H1 (cell line): ENCODE measurements at regions not wholly inside any gene's neighbourhood (a gene's known extent, or its start where the extent isn't known, plus 50 kb on each side); places are given as distances from the start of the nearest gene placed in this dataset.

Experiments used
- CTCF ChIA-PET: fragments of 300-600 bp; sonication (Branson Sonifier 250); formaldehyde crosslinking; loops from one replicate; lab custom pipeline; 2021; ENCODE audit not compliant: partially characterized antibody; lab: Charles Lee
- POLR2A ChIA-PET: fragments of 300-600 bp; sonication (Branson Sonifier 250); formaldehyde crosslinking; loops from one replicate; lab custom pipeline; 2021; ENCODE audit warnings: inconsistent platforms; ENCODE audit not compliant: partially characterized antibody; lab: Charles Lee
- DNase-seq, 2 experiments: peaks; one replicate each; pipeline versions ENCODE4 v3.0.0 to v3.0.0-alpha.2; 2010 to 2022; ENCODE audit warnings: low spot score in 2 of 2, low read depth in 1 of 2, mixed read lengths in 1 of 2
- FAIRE-seq: peaks from 2 replicates; lab custom pipeline; 2011; peaks lifted over from hg19 to GRCh38; lab: Jason Lieb, UNC
- H2AFZ ChIP-seq: 2 replicates; pipeline ENCODE4 v1.8.1; 2012; ENCODE audit warnings: low read length, inconsistent platforms
- H2AK5ac ChIP-seq: 2 replicates; pipeline ENCODE4 v1.6.1; 2013; ENCODE audit warnings: low read depth, low read length
- H2BK120ac ChIP-seq: replicated peaks from 2 replicates; pipeline ENCODE3; 2013; ENCODE audit warnings: low read depth, low read length, inconsistent platforms
- H2BK12ac ChIP-seq: 2 replicates; pipeline ENCODE4 v1.6.1; 2013; ENCODE audit warnings: low read depth, low read length
- H2BK15ac ChIP-seq: 2 replicates; pipeline ENCODE4 v1.6.1; 2013; ENCODE audit warnings: low read length
- H2BK20ac ChIP-seq: 2 replicates; pipeline ENCODE4 v1.6.1; 2013; ENCODE audit warnings: low read length
- H2BK5ac ChIP-seq: 2 replicates; pipeline ENCODE4 v1.6.1; 2013; ENCODE audit warnings: low read depth, low read length
- H3K14ac ChIP-seq: 2 replicates; pipeline ENCODE4 v1.6.1; 2013; ENCODE audit warnings: inconsistent platforms; ENCODE audit not compliant: insufficient read length
- H3K18ac ChIP-seq: 2 replicates; pipeline ENCODE4 v1.6.1; 2013; ENCODE audit warnings: low read length; ENCODE audit errors: extremely low read depth
- H3K23ac ChIP-seq: 2 replicates; pipeline ENCODE4 v1.6.1; 2013; ENCODE audit warnings: inconsistent platforms; ENCODE audit not compliant: insufficient read length
- H3K23me2 ChIP-seq: 2 replicates; pipeline ENCODE4 v1.6.1; 2013; ENCODE audit warnings: low read depth, low read length
- H3K27ac ChIP-seq: 2 replicates; pipeline ENCODE4 v1.6.1; 2011; ENCODE audit warnings: low read depth, low read length, inconsistent platforms
- H3K27me3 ChIP-seq, 4 experiments: replicated peaks in 1 of 4; 1 replicate in 1 of 4; 2 replicates in 3 of 4; pipeline versions ENCODE4 v1.6.1 to v1.8.1; 2011 to 2013; ENCODE audit warnings: low read length in 3 of 4, mild to moderate bottlenecking in 3 of 4, inconsistent platforms in 2 of 4, mixed read lengths in 2 of 4, moderate library complexity in 1 of 4; ENCODE audit not compliant: control insufficient read depth in 3 of 4, insufficient read depth in 3 of 4; ENCODE audit errors: extremely low read depth in 1 of 4
- H3K36me3 ChIP-seq, 4 experiments: 2 replicates each; pipeline versions ENCODE4 v1.6.1 to v1.8.1; 2011 to 2013; ENCODE audit warnings: mild to moderate bottlenecking in 4 of 4, low read length in 3 of 4, moderate library complexity in 2 of 4, control low read depth in 1 of 4, inconsistent platforms in 1 of 4; ENCODE audit not compliant: insufficient read depth in 4 of 4, control insufficient read depth in 2 of 4
- H3K4ac ChIP-seq: replicated peaks from 2 replicates; pipeline ENCODE3; 2013; ENCODE audit warnings: low read length, low read depth, mixed read lengths, inconsistent platforms; ENCODE audit not compliant: insufficient read length
- H3K4me1 ChIP-seq, 4 experiments: replicated peaks in 1 of 4; 1 replicate in 1 of 4; 2 replicates in 3 of 4; pipeline versions ENCODE4 v1.6.1 to v1.8.1; 2011 to 2013; ENCODE audit warnings: low read length in 3 of 4, inconsistent platforms in 2 of 4, mixed read lengths in 1 of 4; ENCODE audit not compliant: insufficient read depth in 4 of 4, control insufficient read depth in 3 of 4
- H3K4me2 ChIP-seq, 2 experiments: 2 replicates each; pipeline versions ENCODE4 v1.6.1 to v1.8.1; 2011 to 2013; ENCODE audit warnings: low read depth in 2 of 2, low read length in 2 of 2, control low read depth in 1 of 2, inconsistent platforms in 1 of 2, mild to moderate bottlenecking in 1 of 2; ENCODE audit not compliant: insufficient read depth in 1 of 2
- H3K4me3 ChIP-seq, 4 experiments: fragments of 200-600, 300-600 bp in 1 of 4; sonication (generic), shearing (Covaris generic), sonication (Bioruptor Twin) in 1 of 4; 2 replicates each; pipeline versions ENCODE4 v1.5.1 to v1.8.1; 2011 to 2016; ENCODE audit warnings: low read length in 4 of 4, low read depth in 3 of 4, control low read depth in 2 of 4, inconsistent platforms in 2 of 4, mild to moderate bottlenecking in 2 of 4, mixed read lengths in 1 of 4, moderate library complexity in 1 of 4; ENCODE audit not compliant: insufficient read depth in 2 of 4; ENCODE audit errors: extremely low read depth in 1 of 4
- H3K56ac ChIP-seq: replicated peaks from 2 replicates; pipeline ENCODE3; 2013; ENCODE audit warnings: low read depth, mild to moderate bottlenecking, mixed read lengths, low read length, inconsistent platforms; ENCODE audit not compliant: insufficient read length
- H3K79me1 ChIP-seq: 2 replicates; pipeline ENCODE4 v1.6.1; 2013; ENCODE audit warnings: low read depth, low read length, control low read depth
- H3K79me2 ChIP-seq, 2 experiments: 2 replicates each; pipeline versions ENCODE4 v1.6.1 to v1.8.1; 2012 to 2013; ENCODE audit warnings: low read length in 2 of 2, mild to moderate bottlenecking in 2 of 2, inconsistent platforms in 1 of 2; ENCODE audit not compliant: insufficient read depth in 2 of 2, control insufficient read depth in 1 of 2
- H3K9ac ChIP-seq, 4 experiments: replicated peaks in 1 of 4; 1 replicate in 1 of 4; 2 replicates in 3 of 4; pipeline versions ENCODE4 v1.6.1 to v1.8.1; 2011 to 2013; ENCODE audit warnings: low read depth in 3 of 4, low read length in 3 of 4, control low read depth in 2 of 4, mild to moderate bottlenecking in 2 of 4, moderate library complexity in 2 of 4, inconsistent platforms in 1 of 4; ENCODE audit errors: extremely low read depth in 1 of 4
- H3K9me3 ChIP-seq, 2 experiments: 2 replicates each; pipeline versions ENCODE4 v1.6.1 to v1.8.1; 2012 to 2013; ENCODE audit warnings: mild to moderate bottlenecking in 2 of 2, moderate library complexity in 2 of 2, control low read depth in 1 of 2, inconsistent platforms in 1 of 2, low read depth in 1 of 2, low read length in 1 of 2, mixed read lengths in 1 of 2; ENCODE audit not compliant: insufficient read depth in 2 of 2
- H4K20me1 ChIP-seq, 2 experiments: replicated peaks in 1 of 2; 2 replicates each; pipeline versions ENCODE3 to v1.8.1; 2011 to 2013; ENCODE audit warnings: inconsistent platforms in 2 of 2, low read length in 2 of 2, mild to moderate bottlenecking in 1 of 2; ENCODE audit not compliant: insufficient read depth in 2 of 2, control insufficient read depth in 1 of 2
- H4K5ac ChIP-seq: 2 replicates; pipeline ENCODE4 v1.6.1; 2013; ENCODE audit warnings: low read length, low read depth, mixed read lengths, inconsistent platforms; ENCODE audit not compliant: insufficient read length
- H4K8ac ChIP-seq: 2 replicates; pipeline ENCODE4 v1.8.0; 2013; ENCODE audit warnings: mild to moderate bottlenecking, moderate library complexity, low read length, inconsistent platforms; ENCODE audit not compliant: insufficient read depth; ENCODE audit errors: extremely low read depth
- H4K91ac ChIP-seq: replicated peaks from 2 replicates; pipeline ENCODE3; 2013; ENCODE audit warnings: low read length, mixed read lengths, inconsistent platforms; ENCODE audit not compliant: insufficient read length
- CEBPB ChIP-seq: IDR thresholded peaks from 2 replicates; pipeline ENCODE4 v1.6.1; 2012; ENCODE audit warnings: low read depth, low read length
- JUND ChIP-seq: IDR thresholded peaks from 2 replicates; pipeline ENCODE4 v1.6.1; 2011; ENCODE audit warnings: mild to moderate bottlenecking, improper control_type of control experiment, low read length
- PHF8 ChIP-seq: fragments of 200-600 bp; sonication (generic); conservative IDR thresholded peaks from 2 replicates; pipeline ENCODE4 v1.7.1; 2012; ENCODE audit warnings: low read depth, mild to moderate bottlenecking, inconsistent platforms, low read length, moderate library complexity
- WGBS, 2 experiments: shearing (Covaris generic) in 1 of 2; methylation state at CpG; one replicate each; pipeline versions ENCODE4 v1.1.6 to v1.1.7; 2013 to 2015; ENCODE audit warnings: low lambda C conversion rate in 2 of 2, mixed read lengths in 2 of 2, inconsistent platforms in 1 of 2, low coverage in 1 of 2, missing lambda C conversion rate in 1 of 2; ENCODE audit not compliant: insufficient replicate concordance in 2 of 2, insufficient coverage in 1 of 2, insufficient read length in 1 of 2; ENCODE audit errors: extremely low coverage in 1 of 2, missing lambda C conversion rate in 1 of 2; 5-methylcytosine and 5-hydroxymethylcytosine counted together

DNA sequence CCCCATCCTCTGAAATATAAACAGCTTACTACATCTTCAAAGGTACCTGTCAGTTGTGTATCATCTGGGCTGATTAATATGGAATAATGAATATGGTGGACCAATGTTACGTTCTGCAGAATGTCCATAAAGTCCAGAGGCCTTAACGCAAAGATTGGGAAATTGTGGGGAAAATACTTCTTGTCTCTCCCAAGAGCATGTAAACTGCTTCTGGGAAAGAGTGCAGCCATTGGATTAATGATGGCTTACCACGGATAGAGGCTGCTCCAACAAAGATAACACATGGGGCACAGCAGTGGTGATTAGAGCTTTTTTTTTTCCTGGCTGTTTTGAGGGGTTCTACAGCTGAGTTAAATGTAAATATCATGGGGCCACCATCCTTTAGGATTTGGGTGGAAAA, 340.4 kb upstream of the AKR1E2 start:
- Histone ChIP-seq H2BK120ac (no peak overlapping the region), H3K9me3 (no peaks in the 10 kb centered on the region), H3K4me2 (no peak overlapping the region), H2BK5ac (no peak overlapping the region), H3K79me1 (no peaks in the 10 kb centered on the region), H3K23me2 (no peaks in the 10 kb centered on the region; the same call in 1 of the 2 replicates), H3K27ac (no peak overlapping the region), H2AFZ (no peak overlapping the region), H3K79me2 (no peaks in the 10 kb centered on the region), H4K5ac (no peak overlapping the region), H3K14ac (no peak overlapping the region), H2BK12ac (no peak overlapping the region), H2BK20ac (no peak overlapping the region), H3K4me1 (no peaks in the 10 kb centered on the region), H3K4me3 (no peak overlapping the region), H2AK5ac (no peak overlapping the region), H3K27me3 (no peaks in the 10 kb centered on the region), H4K91ac (no peak overlapping the region), H4K8ac (no peak overlapping the region), H3K56ac (no peak overlapping the region), H3K23ac (no peak overlapping the region), H3K36me3 (no peaks in the 10 kb centered on the region), H3K9ac (no peak overlapping the region), H3K18ac (no peak overlapping the region), H3K4ac (no peak overlapping the region), H4K20me1 (no peaks in the 10 kb centered on the region), H2BK15ac (no peak overlapping the region)
- POLR2A ChIA-PET, result no interaction called here
- 88% methylated on average over 3 of the region's 3 CpGs; no CpG with 5 or more reads in 1 of the 2 experiments for WGBS, 2 experiments
- FAIRE-seq (no peak), DNase-seq (no peak)
- TF ChIP-seq CEBPB (no peak), JUND (no peak), PHF8 (no peak)
- CTCF ChIA-PET, result no interaction called here
